ENCODE measurements at regions not wholly inside any gene's neighbourhood (a gene's known extent, or its start where the extent isn't known, plus 50 kb on each side); places are given as distances from the start of the nearest gene placed in this dataset.

DNA sequence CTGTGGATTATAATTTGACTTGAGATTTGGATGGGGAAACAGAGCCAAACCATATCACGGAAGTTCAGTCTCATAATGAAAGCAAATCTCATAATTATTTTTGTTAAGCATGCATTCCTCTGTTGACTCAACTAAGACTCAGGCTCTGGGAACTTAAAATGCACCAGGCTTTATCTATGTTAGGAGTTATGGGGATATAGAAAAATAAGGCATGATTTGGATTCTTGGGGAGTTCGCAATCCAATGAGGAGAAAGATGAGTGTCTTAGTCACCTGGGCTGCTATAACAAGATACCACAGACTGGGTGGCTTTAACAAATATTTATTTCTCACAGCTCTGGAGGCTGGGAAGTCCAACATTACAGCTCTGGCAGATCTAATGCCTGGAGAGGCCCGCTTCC lies 89.4 kb upstream of the TJP1 start:
- Histone ChIP-seq H3K36me3 (replicated peaks in 1 of 2; ENCODE audit: control insufficient read depth in 1 of 2, insufficient read depth in 2 of 2, low read length in 1 of 2) (no peaks in the 10 kb centered on the region), H4K20me1 (ENCODE audit: insufficient read depth) (no peaks in the 10 kb centered on the region), H3F3A (replicated peaks; ENCODE audit: insufficient read depth) (no peaks in the 10 kb centered on the region), H3K9me3 (no peaks in the 10 kb centered on the region), H3K79me2 (ENCODE audit: insufficient read depth) (no peaks in the 10 kb centered on the region), H3K4me3 (ENCODE audit: low read depth in 2 of 2, low read length in 1 of 2) (no peak overlapping the region), H3K9me2 (no peaks in the 10 kb centered on the region), H3K4me1 (ENCODE audit: control insufficient read depth in 1 of 2, insufficient read depth in 2 of 2, low read depth in 1 of 2, low read length in 1 of 2) (no peaks in the 10 kb centered on the region; a peak in 1 of 4 replicates), H2AFZ (ENCODE audit: low read depth) (no peak overlapping the region), H3K27me3 (ENCODE audit: insufficient read depth) (no peaks in the 10 kb centered on the region), H3K27ac (ENCODE audit: low read depth in 2 of 2, low read length in 1 of 2) (no peak overlapping the region), H3K4me2 (no peak overlapping the region), H3K9ac (no peak overlapping the region)
- POLR2A ChIA-PET, result no interaction called here
- no peak for TF ChIP-seq NRF1 (IDR thresholded peaks at IDR 0.05; ENCODE audit: low read depth, low read length)
- TF ChIP-seq SMC3 (IDR thresholded peaks at IDR 0.05; ENCODE audit: low read depth, low read length), result no peak
- no peak for TF ChIP-seq JUND (IDR thresholded peaks at IDR 0.05)
- no peak for TF ChIP-seq RXRA (IDR thresholded peaks at IDR 0.05; ENCODE audit: borderline replicate concordance, low read depth)
- TF ChIP-seq, protein P1, sequence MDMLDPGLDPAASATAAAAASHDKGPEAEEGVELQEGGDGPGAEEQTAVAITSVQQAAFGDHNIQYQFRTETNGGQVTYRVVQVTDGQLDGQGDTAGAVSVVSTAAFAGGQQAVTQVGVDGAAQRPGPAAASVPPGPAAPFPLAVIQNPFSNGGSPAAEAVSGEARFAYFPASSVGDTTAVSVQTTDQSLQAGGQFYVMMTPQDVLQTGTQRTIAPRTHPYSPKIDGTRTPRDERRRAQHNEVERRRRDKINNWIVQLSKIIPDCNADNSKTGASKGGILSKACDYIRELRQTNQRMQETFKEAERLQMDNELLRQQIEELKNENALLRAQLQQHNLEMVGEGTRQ (IDR thresholded peaks at IDR 0.05; ENCODE audit: borderline replicate concordance, low read depth, low read length), result no peak
- TF ChIP-seq REST (IDR thresholded peaks at IDR 0.05; ENCODE audit: low read depth, low read length), result no peak
- no peak for TF ChIP-seq USF1 (IDR thresholded peaks at IDR 0.05; ENCODE audit: borderline replicate concordance, low read depth)
- TF ChIP-seq MEF2A (IDR thresholded peaks at IDR 0.05; ENCODE audit: borderline replicate concordance, low read depth), result no peak
- TF ChIP-seq FOXM1 (IDR thresholded peaks at IDR 0.05; ENCODE audit: low read depth), result no peak
- TF ChIP-seq FOSL2 (IDR thresholded peaks at IDR 0.05; ENCODE audit: borderline replicate concordance, low read depth), result no peak
- no peak for TF ChIP-seq TAF1 (IDR thresholded peaks at IDR 0.05; ENCODE audit: borderline replicate concordance, low read depth, low read length)
- no peak for TF ChIP-seq IRF3 (IDR thresholded peaks at IDR 0.05; ENCODE audit: low read depth, low read length)
- no peak for TF ChIP-seq CTCF (IDR thresholded peaks at IDR 0.05)
- no peak for TF ChIP-seq NFIC (IDR thresholded peaks at IDR 0.05; ENCODE audit: borderline replicate concordance)
- WGBS (ENCODE audit: low lambda C conversion rate), result 55% methylated on average over 3 of the region's 3 CpGs
- DNase-seq, result no peak
- CTCF ChIA-PET, result interaction anchor here (2.6 kb wide), 1 partner anchor 14 kb away, joined by 13 read pairs; no protein-coding TSS in a partner anchor
